ENCODE measurements at regions not wholly inside any gene's neighbourhood (a gene's known extent, or its start where the extent isn't known, plus 50 kb on each side); places are given as distances from the start of the nearest gene placed in this dataset.

GRCh38 chr6:169891421-169891820, 140.0 kb downstream of the ERMARD start:
- no peak for TF ChIP-seq CTCF (IDR thresholded peaks at IDR 0.05; ENCODE audit: low read depth, low read length, poor library complexity, severe bottlenecking)
- TF ChIP-seq EZH2phosphoT487 (IDR thresholded peaks at IDR 0.05; ENCODE audit: borderline replicate concordance, low read length): no peak
